ENCODE measurements at regions not wholly inside any gene's neighbourhood (a gene's known extent, or its start where the extent isn't known, plus 50 kb on each side); places are given as distances from the start of the nearest gene placed in this dataset.
A peak's percentile ranks its signal among the peaks of the same experiment; 100 is the strongest.

- no peak overlapping the region for H2AK5ac ChIP-seq (ENCODE audit: low read length)
- H3K9me3 ChIP-seq (ENCODE audit: insufficient read depth, low read depth, low read length): no peaks in the 10 kb centered on the region
- H4K12ac ChIP-seq (ENCODE audit: low read depth, low read length): no peak overlapping the region
- H4K91ac ChIP-seq (ENCODE audit: low read depth, low read length): no peak overlapping the region
- H3K9ac ChIP-seq (ENCODE audit: low read length): no peak overlapping the region
- no peak for DNase-seq
- no peak overlapping the region for H3K4me2 ChIP-seq (ENCODE audit: low read length)
- H3K18ac ChIP-seq (ENCODE audit: low read length): no peak overlapping the region
- H3K79me2 ChIP-seq (ENCODE audit: control insufficient read depth, insufficient read depth, low read length, poor library complexity): no peaks in the 10 kb centered on the region
- no peak overlapping the region for H4K8ac ChIP-seq (ENCODE audit: low read depth, low read length)
- H3K4ac ChIP-seq (ENCODE audit: low read depth, low read length): no peak overlapping the region
- H2BK120ac ChIP-seq (ENCODE audit: insufficient read depth, low read length, poor library complexity): no peak overlapping the region
- H3K27me3 ChIP-seq (ENCODE audit: insufficient read depth, low read length): no peaks in the 10 kb centered on the region
- no peak overlapping the region for H3K4me3 ChIP-seq (ENCODE audit: low read depth, low read length)
- no peak overlapping the region for H3K23ac ChIP-seq (ENCODE audit: low read length)
- H3K79me1 ChIP-seq (ENCODE audit: low read length): no peaks in the 10 kb centered on the region
- no CpG with 5 or more reads among the region's 12 CpGs for WGBS (ENCODE audit: extremely low coverage, insufficient coverage, insufficient read length)
- no peaks in the 10 kb centered on the region for H3K4me1 ChIP-seq (ENCODE audit: control insufficient read depth in 1 of 2, insufficient read depth in 2 of 2, low read length in 2 of 2)
- H2BK5ac ChIP-seq (ENCODE audit: low read depth, low read length, poor library complexity): no peak overlapping the region
- H3K27ac ChIP-seq (ENCODE audit: low read depth, low read length): no peak overlapping the region
- no peak overlapping the region for H2AFZ ChIP-seq (ENCODE audit: insufficient read depth, low read length, poor library complexity)
- H3K14ac ChIP-seq (ENCODE audit: low read length): no peak overlapping the region
- no peaks in the 10 kb centered on the region for H3K36me3 ChIP-seq (ENCODE audit: control insufficient read depth in 1 of 2, insufficient read depth in 2 of 2, low read length in 2 of 2)
- H2BK12ac ChIP-seq (ENCODE audit: low read length): no peak overlapping the region
Measured at GRCh38 chr19:32010071-32010470, 335.3 kb upstream of the ZNF507 start.

GRCh38 chr19:32012206-32012605, 333.2 kb upstream of the ZNF507 start:
- Histone ChIP-seq H3K4ac (ENCODE audit: low read depth, low read length) (no peak overlapping the region), H2BK5ac (ENCODE audit: low read depth, low read length, poor library complexity) (no peak overlapping the region), H3K4me2 (ENCODE audit: low read length) (no peak overlapping the region), H3K14ac (ENCODE audit: low read length) (no peak overlapping the region), H3K9ac (ENCODE audit: low read length) (no peak overlapping the region), H2BK12ac (ENCODE audit: low read length) (no peak overlapping the region), H3K27me3 (ENCODE audit: insufficient read depth, low read length) (no peaks in the 10 kb centered on the region), H4K91ac (ENCODE audit: low read depth, low read length) (no peak overlapping the region), H4K8ac (ENCODE audit: low read depth, low read length) (no peak overlapping the region), H4K12ac (ENCODE audit: low read depth, low read length) (no peak overlapping the region), H3K27ac (ENCODE audit: low read depth, low read length) (no peak overlapping the region), H2AK5ac (ENCODE audit: low read length) (no peak overlapping the region), H2BK120ac (ENCODE audit: insufficient read depth, low read length, poor library complexity) (no peak overlapping the region), H3K4me1 (ENCODE audit: control insufficient read depth in 1 of 2, insufficient read depth in 2 of 2, low read length in 2 of 2) (no peaks in the 10 kb centered on the region), H3K4me3 (ENCODE audit: low read depth, low read length) (no peak overlapping the region), H3K79me2 (ENCODE audit: control insufficient read depth, insufficient read depth, low read length, poor library complexity) (no peaks in the 10 kb centered on the region), H3K18ac (ENCODE audit: low read length) (no peak overlapping the region), H3K9me3 (ENCODE audit: insufficient read depth, low read depth, low read length) (no peaks in the 10 kb centered on the region), H2AFZ (ENCODE audit: insufficient read depth, low read length, poor library complexity) (no peak overlapping the region), H3K79me1 (ENCODE audit: low read length) (no peaks in the 10 kb centered on the region), H3K23ac (ENCODE audit: low read length) (no peak overlapping the region), H3K36me3 (ENCODE audit: control insufficient read depth in 1 of 2, insufficient read depth in 2 of 2, low read length in 2 of 2) (no peaks in the 10 kb centered on the region)
- no peak for DNase-seq
- WGBS (ENCODE audit: extremely low coverage, insufficient coverage, insufficient read length): no CpG with 5 or more reads among the region's 6 CpGs

DNA sequence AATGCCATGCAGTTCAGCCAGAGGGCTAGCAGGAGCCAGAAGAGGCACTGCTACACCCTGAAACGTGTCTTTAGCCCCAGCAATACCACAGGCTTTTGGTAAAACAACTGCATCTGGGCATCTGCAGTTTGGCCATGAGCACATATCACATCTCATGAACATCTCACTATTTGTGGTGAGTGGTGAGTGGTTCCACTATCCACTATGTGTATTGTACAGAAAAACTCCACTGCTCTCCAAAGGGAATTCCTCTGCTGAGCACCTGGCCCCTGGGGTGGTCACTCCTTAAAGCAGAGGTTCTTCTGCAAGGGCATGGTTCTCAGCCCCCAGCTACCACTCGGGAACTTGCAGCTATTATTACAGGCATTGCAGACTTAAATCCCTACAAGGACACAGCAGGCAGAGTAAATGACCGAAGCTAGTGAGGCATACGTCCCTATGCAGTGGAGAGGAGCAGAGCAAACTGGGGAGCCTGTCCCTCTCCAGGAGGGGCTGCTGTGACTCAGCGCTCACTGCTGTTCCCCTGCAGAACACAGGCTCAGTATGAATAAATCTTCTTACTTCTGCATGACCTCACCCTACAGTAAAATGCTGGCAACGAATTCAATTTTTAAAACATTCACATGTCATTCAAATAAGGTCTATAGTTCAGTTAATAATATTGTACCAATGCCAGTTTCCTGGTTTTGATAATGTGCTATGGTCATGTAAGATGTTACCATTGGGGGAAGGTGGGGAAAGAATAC, 332.4 kb upstream of the ZNF507 start:
- no peak overlapping the region for H3K4me3 ChIP-seq (ENCODE audit: low read depth, low read length)
- H3K79me1 ChIP-seq (ENCODE audit: low read length): no peaks in the 10 kb centered on the region
- H2BK120ac ChIP-seq (ENCODE audit: insufficient read depth, low read length, poor library complexity): no peak overlapping the region
- H2AFZ ChIP-seq (ENCODE audit: insufficient read depth, low read length, poor library complexity): no peak overlapping the region
- H3K9me3 ChIP-seq (ENCODE audit: insufficient read depth, low read depth, low read length): no peaks in the 10 kb centered on the region
- H3K79me2 ChIP-seq (ENCODE audit: control insufficient read depth, insufficient read depth, low read length, poor library complexity): no peaks in the 10 kb centered on the region
- H3K4me2 ChIP-seq (ENCODE audit: low read length): no peak overlapping the region
- no peaks in the 10 kb centered on the region for H3K27me3 ChIP-seq (ENCODE audit: insufficient read depth, low read length)
- no peak overlapping the region for H3K18ac ChIP-seq (ENCODE audit: low read length)
- no peak overlapping the region for H3K27ac ChIP-seq (ENCODE audit: low read depth, low read length)
- WGBS (ENCODE audit: extremely low coverage, insufficient coverage, insufficient read length): no CpG with 5 or more reads among the region's 6 CpGs
- no peak overlapping the region for H3K14ac ChIP-seq (ENCODE audit: low read length)
- no peaks in the 10 kb centered on the region for H3K36me3 ChIP-seq (ENCODE audit: control insufficient read depth in 1 of 2, insufficient read depth in 2 of 2, low read length in 2 of 2)
- no peak overlapping the region for H2AK5ac ChIP-seq (ENCODE audit: low read length)
- DNase-seq: no peak
- H4K91ac ChIP-seq (ENCODE audit: low read depth, low read length): no peak overlapping the region
- no peak overlapping the region for H2BK12ac ChIP-seq (ENCODE audit: low read length)
- H3K4ac ChIP-seq (ENCODE audit: low read depth, low read length): no peak overlapping the region
- H2BK5ac ChIP-seq (ENCODE audit: low read depth, low read length, poor library complexity): no peak overlapping the region
- H3K4me1 ChIP-seq (ENCODE audit: control insufficient read depth in 1 of 2, insufficient read depth in 2 of 2, low read length in 2 of 2): no peaks in the 10 kb centered on the region
- H4K12ac ChIP-seq (ENCODE audit: low read depth, low read length): no peak overlapping the region
- H3K9ac ChIP-seq (ENCODE audit: low read length): peak overlapping the region; percentile 46
- H3K23ac ChIP-seq (ENCODE audit: low read length): no peak overlapping the region
- no peak overlapping the region for H4K8ac ChIP-seq (ENCODE audit: low read depth, low read length)

DNA sequence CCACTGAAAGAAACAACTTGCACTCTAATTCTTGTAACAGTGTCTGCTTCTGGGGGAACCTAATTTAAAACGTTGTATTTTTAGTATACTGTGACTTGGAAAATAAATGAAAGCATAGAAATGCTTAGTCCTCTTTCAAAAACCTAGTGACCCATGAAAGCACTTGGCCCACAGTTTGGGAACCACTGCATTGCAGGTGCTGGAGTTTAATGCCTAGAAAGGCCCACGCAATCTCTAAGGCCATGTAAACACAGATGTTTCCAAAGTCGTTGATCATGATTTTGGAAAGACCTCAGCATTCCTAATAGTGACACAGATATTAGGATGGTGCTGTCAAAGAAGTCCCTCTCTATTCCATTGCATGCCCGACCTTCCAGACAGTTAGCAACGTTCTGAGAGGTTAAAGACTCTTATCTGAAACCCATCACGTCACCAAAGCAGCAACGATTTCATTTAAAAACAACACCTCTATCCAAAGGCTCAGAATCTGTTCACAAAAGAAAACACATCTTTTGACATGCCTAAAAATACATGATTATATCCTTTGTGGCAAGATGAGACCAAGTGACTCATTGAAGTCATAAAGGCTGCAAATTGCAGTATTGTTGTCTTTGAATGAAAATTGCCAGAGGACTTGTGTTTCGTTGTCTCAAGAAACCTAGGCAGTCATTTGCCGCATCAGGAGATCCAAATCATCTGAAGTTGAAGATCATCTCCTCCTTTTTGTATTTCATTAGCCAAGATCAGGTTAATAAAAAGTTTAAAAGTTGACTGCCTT, 328.0 kb upstream of the ZNF507 start:
- DNase-seq: no peak
- Histone ChIP-seq H3K14ac (ENCODE audit: low read length) (no peak overlapping the region), H3K36me3 (ENCODE audit: control insufficient read depth in 1 of 2, insufficient read depth in 2 of 2, low read length in 2 of 2) (no peaks in the 10 kb centered on the region), H4K91ac (ENCODE audit: low read depth, low read length) (no peak overlapping the region), H3K27ac (ENCODE audit: low read depth, low read length) (no peak overlapping the region), H3K23ac (ENCODE audit: low read length) (no peak overlapping the region), H2AK5ac (ENCODE audit: low read length) (no peak overlapping the region), H2BK5ac (ENCODE audit: low read depth, low read length, poor library complexity) (no peak overlapping the region), H3K9me3 (ENCODE audit: insufficient read depth, low read depth, low read length) (peaks cover 4% of the 10 kb centered on the region), H3K79me1 (ENCODE audit: low read length) (no peaks in the 10 kb centered on the region), H3K9ac (ENCODE audit: low read length) (no peak overlapping the region), H4K8ac (ENCODE audit: low read depth, low read length) (no peak overlapping the region), H3K79me2 (ENCODE audit: control insufficient read depth, insufficient read depth, low read length, poor library complexity) (no peaks in the 10 kb centered on the region), H3K4me1 (ENCODE audit: control insufficient read depth in 1 of 2, insufficient read depth in 2 of 2, low read length in 2 of 2) (no peaks in the 10 kb centered on the region), H3K27me3 (ENCODE audit: insufficient read depth, low read length) (no peaks in the 10 kb centered on the region), H2BK120ac (ENCODE audit: insufficient read depth, low read length, poor library complexity) (no peak overlapping the region), H3K18ac (ENCODE audit: low read length) (no peak overlapping the region), H3K4ac (ENCODE audit: low read depth, low read length) (no peak overlapping the region), H4K12ac (ENCODE audit: low read depth, low read length) (no peak overlapping the region), H3K4me3 (ENCODE audit: low read depth, low read length) (no peak overlapping the region), H2AFZ (ENCODE audit: insufficient read depth, low read length, poor library complexity) (no peak overlapping the region), H3K4me2 (ENCODE audit: low read length) (no peak overlapping the region), H2BK12ac (ENCODE audit: low read length) (no peak overlapping the region)
- no CpG with 5 or more reads among the region's 9 CpGs for WGBS (ENCODE audit: extremely low coverage, insufficient coverage, insufficient read length)
